ENCODE measurements at regions not wholly inside any gene's neighbourhood (a gene's known extent, or its start where the extent isn't known, plus 50 kb on each side); places are given as distances from the start of the nearest gene placed in this dataset.

DNA sequence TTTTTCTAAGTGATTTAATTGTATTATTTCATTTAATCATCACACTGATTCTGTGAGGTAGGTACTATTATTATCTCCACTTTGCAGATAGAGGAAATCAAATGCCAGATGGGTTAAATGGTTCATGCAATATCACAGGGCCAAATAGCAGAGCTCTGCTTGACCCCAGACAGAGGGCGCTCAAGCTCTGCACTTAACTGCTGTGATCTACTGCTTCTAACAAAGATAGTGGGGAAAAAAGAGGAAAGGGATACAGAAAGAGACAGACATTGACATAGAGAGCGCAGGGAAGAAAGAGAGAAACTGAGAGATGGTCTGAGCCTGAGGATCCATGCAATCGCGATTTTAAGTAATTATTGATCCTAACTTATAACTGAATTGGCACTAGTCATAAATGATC lies 279.1 kb upstream of the THRB start:
- DNase-seq, result no peak

DNA sequence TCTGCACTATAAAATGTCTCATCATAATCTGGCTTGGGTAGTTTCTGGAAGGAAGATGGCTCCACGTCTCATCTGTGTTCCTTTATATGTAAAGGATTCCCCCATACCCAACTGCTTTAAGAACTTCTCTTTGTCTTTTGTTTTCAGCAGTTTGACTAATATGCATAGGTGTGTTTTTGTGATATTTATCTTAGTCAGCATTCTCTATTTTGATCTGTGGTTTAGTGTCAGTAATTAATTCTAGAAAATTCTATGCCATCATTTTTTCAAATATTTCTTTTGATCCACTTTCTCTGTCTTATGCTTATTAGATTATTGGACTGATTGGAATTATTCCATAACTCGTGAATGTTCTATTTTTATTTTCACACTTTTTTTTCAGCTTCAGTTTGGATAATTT lies 286.3 kb upstream of the THRB start:
- DNase-seq, result no peak

DNA sequence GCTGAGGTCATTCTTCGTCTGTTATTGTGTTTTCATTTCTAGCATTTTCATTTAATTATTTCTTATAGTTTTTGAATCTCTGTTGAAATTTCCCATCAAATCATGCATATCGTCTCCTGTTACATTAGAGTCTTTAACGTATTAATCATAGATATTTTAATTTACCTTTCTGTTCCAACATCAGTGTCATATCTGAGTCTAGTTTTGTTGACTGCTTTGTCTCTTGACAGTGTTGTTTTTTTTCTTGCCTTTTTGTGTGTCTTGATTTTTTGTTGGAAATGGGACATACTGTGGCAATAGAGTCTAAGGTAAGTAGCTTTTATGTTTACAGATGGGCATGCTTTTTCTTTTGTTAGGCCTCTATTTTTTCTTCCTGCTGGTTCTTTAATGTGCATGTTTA lies 286.8 kb upstream of the THRB start:
- DNase-seq, result no peak

DNA sequence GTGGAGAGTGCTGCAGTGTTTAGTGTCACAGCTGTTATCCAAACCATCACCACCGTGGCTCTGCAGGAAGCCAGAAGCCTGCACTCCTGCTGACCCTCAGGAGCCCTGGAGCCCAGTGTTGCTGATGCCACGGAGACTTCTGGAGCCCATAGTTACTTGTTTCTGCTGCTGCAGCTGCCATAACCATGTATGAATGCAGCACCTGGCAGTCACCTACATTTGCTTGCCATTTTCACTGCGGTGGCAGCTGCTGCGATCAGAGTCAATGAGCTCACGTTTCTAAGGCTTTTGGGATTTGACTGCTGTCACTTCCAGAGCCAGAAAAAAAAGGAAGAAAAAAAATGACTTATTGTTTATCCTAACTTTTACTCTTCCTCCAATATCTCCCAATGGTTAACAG lies 299.2 kb upstream of the THRB start:
- DNase-seq, result no peak

DNA sequence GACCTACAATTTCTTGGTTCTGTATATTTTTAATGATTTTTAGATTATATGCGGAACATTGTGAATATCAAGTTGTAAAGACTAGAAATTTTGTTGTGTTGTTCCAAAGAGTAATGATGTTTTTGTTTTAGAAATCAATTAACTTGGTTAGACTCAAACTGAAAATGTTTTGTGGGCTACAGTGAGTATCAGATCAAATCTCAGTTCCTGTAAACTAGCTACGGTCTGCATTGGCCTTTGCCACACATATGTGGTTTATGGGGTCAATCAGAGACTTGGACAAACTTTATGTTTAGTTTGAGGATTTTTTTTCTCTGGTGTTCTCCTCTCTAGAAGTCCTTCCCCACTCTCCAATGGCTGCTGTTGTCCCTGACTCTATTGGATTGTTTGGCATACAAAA lies 308.0 kb upstream of the THRB start:
- DNase-seq, result no peak

DNA sequence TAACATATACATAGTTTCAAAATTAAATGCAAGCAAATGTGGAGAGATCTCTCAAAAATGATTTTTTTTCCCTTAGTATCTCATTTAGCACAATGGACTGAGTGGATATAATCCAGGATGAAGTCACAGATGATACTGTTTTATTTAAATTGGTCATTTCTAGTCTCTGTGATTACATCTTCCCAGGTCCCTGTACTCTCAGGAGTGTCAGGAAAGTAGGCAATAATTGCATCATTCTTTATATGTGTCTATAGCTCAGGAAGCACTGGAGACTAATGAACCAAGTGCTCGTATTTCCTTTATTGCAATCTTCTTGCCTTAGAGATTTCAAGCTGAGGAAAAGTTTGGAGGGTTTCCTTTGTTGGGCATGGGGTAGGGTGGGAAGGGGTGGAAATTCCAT lies 309.4 kb upstream of the THRB start:
- DNase-seq, result no peak

DNA sequence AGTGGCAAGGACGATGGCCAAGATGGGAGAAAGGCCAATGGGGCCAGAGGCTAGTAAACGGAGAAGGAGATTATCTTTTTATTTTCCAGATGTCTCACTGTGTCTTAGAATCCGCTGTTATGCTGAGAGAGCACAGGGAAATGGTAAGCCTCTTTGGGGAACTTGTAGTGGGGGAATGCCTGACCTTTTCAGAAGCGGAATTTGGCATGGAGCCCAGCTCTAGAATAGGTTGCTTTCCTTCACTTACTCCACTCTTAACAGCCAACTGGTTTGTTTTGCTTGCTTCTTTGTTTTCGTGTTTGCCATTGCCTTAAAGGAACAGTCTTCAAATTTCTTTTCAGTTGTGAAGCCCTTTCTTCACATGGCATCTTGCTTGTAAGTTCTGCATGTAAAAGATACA lies 316.2 kb upstream of the THRB start:
- DNase-seq, result no peak

DNA sequence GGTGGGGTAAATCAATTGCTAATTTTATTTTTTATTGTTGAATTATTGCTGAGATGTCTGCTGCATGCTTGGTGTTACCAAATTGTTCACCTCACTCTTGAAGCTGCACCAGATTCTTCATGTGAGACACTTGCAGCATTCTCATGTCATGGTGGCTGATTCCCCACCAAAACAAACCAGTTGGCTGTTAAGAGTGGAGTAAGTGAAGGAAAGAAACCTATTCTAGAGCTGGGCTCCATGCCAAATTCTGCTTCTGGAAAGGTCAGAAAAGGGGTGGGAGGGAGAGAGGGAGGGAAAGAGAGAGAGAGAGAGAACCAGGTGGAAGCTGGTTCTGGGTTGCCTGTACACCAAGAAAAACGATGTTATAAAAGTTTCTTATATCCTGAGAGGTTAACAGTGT lies 317.5 kb upstream of the THRB start:
- DNase-seq, result peak; percentile 4

DNA sequence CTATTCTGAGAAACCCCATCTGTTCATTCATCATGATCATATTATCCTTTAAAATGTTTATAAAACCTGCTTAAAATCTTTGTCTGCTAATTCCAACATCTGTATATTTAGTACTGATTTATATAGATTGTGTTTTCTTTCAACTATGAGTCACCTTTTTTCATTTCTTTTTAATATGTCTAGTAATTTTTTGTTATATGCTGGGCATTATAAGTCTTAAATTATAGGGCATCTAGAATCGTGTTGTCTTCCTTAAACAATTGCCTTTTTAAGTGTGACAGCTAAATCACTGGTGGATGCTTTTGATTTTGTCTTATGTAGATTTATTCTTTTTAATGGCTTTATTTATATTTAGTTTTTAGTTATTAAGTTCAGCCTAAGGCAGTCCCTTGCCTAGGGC lies 323.4 kb upstream of the THRB start:
- DNase-seq, result no peak

DNA sequence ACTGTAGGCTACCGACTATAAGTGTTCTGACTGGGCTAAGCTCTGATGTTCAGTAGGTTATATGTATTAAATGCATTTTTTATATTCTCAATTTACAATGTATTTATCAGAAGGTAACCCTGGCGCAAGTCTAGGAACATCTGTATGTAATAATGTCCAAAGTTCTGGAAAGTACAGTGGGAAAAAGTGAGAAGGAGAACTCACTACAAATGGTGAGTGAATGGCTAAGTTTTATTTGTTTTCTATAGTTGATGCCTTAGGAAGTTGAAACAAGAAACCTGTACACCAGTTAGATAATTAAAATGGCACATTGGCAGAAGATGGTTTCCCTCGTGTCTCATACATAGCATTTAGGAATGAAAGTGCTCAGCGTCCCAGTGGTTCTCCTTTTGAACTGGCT lies 333.4 kb upstream of the THRB start:
- DNase-seq, result no peak

DNA sequence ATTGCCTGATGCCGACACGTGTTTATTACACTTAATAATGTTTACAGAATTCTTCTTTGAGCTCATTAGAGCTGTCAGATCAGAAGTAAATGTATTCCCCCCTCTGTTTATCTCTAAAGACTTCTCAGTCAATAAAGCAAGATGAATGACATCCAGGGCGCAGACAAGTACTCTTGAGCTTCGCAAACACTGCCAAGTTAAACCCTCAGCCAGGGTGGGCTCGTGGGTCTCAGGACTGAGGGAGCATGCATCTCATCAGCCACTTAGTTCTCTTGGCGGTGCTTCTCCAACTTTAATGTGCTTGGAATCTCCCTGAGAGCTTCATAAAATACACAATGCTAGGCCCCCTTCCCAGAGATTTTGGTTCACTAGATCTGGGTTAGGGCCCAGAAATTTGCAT lies 333.9 kb upstream of the THRB start:
- peak; percentile 75 for DNase-seq

DNA sequence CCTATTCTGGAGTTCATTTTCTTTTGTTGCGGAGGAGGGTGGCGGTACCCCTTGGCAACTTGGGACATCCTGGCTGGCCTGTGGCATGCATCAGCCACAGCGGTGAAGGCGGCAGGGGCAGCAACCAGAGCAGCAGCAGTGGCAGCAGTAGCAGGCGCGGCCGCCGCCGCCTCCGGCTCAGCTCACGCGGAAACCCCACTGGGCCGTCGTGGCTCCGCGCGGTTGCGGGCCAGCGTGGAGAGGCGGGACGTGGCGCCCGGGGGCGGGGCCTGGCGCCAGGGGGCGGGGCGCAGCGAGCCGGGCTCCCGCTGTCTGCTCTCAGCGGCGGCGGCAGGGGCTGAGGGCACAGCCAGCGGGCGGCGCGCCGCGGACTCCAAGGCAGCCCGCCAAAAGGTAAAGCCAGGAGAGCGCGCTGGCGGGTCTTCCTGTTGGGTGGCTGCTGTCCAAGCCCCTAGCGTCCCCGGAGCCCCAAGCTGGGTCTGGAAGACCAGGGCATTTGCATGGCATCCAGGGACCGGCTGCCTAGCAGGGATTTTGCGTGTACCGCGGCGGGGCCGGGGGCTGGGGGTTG lies 334.4 kb upstream of the THRB start:
- DNase-seq, result peak; percentile 8

DNA sequence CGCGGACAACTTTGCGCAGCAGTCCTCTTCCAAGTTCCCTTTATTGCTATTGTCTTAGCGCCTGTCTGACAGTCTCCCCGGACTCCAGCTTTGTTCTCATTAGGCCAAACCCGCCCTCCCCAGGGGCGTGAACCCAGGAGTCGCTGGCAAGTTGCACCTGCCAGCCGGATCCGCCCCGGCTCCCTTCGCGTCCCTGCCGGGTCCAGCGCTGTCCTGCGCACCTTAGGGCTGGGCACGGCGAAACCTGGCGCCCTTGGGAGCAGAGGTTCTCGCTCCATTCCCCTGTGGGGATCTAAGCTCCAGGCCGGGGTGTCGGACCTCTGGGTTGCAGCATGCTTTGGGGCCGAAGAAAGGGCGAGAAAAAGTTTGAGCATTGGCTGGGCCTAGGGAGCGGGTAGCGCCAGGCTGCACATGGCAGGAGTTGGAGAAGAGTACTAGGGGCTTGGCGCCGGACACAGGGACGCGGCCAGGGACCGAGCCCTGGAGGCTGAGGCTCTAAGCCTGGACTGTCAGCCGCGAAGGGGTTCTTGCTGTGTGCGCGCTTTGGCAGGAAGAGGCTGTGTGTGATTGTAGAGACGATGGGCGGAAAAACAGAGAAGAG lies 335.1 kb upstream of the THRB start:
- DNase-seq, result no peak

DNA sequence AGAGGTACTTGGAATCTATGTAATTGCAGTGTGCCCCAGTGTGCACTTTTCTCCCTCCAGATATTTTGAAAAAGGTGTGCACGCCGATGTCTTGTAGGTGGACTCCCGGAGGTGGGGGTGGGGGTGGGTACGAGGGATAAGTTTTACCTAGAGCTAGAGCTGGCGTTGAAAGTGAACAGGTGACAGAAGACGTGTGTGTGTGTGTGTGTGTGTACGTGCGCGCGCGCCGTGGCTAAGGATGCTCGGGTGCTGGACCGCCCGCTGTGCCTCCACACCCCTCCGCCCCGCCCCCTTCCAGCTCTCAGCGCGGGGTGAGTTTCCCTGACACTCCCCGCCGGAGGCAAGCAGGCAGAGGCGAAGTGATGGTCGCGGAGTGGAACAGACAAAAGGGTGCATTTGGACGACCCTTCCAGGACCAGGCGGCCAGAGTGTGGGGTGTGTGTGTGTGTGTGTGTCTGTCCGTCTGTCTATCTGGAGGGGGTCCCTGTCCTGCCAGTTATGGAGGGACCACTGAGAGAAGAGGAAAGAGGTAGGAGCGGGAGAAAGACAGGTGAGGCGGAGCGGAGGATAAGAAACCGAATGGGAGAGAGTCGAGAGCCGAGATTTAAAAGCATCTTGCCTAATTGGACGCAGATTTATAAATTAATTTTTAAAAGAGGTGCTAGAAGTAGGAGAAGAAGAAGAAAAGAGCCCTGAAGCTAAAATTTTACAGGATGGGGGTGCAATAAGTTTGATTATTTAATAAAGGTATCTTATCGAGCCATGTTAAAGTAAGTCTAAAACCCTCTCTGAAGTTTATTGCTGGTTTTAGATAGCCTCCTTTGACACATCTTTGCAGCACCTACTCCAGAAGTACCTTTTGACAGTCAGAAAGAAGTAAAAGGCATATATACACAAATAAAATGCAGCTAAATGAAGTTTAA lies 335.8 kb upstream of the THRB start:
- no peak for DNase-seq

DNA sequence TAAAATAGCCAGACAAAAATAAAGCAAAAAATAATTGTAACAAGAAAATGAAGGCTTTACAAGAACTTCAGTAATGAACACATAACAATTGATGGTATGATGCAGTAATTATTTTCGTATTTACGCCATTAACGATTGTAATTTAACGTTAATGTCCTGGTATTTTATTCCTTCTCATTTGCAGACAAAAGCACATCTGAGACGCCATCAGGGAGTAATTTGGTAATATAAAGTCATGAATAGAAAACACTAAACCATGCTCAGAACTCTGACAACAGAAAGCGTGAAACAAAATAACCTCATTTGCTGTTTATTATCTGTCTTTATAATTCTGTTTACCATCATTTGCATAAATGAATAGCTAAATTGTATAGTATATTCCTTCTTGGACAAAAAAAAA lies 336.6 kb upstream of the THRB start:
- DNase-seq, result no peak

DNA sequence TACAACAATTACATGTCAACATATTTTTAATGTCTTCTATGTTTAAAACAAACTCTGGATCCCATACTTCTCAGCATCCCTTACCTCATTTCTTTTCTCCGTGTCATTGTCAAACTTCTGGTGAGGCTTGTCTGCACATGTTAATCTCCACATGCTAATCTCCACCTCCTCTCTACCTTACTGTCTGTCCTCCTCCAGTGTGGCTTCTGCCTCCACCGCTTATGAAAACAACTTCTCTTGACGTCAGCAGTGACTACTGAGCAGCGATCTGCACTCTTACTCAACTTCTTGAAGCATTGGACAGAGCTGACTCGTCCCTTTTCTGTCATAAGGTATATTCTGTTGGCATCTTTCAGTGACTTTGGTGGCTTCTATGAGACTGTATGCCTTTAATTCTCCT lies 338.2 kb upstream of the THRB start:
- no peak for DNase-seq

DNA sequence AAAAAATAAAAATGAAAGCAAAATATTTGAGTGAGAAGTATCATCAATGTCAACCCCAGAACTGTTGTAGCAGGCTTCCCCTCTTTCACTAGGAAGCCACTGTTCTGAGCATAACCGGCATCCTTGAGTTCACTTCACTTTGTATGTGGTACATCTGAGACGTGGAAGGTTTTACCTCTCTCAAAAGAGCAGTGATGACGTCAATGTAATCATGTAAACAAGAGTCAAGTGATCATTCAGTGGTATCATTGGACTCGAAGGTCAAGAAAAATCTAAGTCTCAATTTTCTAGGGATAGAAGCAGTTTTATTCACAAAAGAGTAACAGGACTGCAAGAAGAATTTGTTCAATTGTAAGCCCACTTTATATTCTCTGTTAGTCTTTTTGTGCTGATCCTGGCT lies 339.8 kb upstream of the THRB start:
- DNase-seq, result no peak

DNA sequence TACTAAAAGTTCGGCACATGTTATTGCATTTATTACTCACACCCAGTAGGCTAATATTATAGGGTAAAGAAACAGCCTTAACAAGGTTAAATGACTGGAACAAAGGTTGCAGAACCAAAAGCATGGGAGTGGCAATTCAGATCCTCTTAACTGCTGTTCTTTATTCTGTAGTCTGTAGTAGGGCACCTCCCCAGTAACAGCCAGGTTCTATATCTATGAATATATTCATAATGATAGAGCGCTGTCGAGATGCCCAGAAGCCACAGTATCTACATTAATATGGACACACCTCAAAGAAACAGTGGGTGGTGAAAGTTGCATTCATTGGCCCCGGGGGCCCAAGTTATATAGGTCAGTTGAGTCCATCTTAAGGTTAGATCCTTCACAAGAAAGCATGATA lies 340.9 kb upstream of the THRB start:
- no peak for DNase-seq

DNA sequence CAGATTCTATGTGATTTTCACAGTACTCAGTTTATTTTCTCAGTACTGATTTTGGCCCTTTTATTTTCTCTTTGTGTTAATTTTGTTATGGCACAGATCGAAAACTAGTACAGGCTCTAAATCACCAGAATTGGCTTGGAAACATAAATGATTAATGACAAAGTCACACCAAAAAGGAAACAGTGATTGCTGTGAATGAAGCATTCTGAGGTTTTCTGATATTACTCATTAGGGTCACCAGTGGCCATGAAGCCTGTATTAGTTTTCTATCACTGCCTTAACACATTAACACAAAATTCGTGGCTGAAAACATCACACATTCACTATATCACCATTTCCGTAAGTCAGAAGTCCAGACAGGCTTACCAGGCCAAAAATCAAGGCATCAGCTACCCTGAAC lies 343.0 kb upstream of the THRB start:
- DNase-seq, result no peak

DNA sequence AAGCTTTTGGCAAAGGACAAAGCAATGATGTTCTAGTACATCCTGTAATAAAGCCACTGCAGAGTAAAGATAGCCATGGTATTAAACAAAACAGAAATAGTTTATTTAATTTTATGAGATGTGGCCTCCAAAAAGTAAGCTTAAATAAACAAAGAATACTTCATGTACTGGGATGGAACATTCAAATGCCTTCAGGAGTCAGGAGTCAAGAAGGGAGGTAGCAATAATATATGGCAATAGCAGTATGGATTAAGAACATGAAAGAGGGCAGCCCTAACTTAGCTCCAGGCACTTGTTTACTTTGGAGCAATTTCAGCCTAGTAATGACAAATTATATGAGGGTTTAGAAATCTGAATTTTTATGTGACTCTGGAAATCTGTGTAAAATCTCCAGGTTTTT lies 343.9 kb upstream of the THRB start:
- no peak for DNase-seq

DNA sequence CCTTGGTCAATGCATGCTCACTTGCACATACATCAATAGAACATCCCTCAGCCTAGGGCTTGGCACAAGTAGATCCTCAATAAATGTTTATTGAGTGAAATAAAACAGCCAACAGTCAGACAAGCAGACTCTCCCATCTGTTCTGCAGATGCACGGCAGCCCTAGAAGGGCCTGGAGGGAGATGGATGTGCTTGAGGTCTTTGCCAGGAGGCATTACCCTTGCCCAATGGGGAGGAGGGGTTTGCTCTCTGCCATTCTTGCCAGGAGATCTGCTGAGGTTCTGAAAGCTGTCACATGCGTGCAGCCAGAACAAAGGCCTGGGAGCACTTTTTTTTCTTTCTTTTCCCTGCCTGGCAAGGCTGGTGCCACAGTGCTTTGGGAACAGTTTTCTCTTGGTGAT lies 349.3 kb upstream of the THRB start:
- DNase-seq, result no peak

DNA sequence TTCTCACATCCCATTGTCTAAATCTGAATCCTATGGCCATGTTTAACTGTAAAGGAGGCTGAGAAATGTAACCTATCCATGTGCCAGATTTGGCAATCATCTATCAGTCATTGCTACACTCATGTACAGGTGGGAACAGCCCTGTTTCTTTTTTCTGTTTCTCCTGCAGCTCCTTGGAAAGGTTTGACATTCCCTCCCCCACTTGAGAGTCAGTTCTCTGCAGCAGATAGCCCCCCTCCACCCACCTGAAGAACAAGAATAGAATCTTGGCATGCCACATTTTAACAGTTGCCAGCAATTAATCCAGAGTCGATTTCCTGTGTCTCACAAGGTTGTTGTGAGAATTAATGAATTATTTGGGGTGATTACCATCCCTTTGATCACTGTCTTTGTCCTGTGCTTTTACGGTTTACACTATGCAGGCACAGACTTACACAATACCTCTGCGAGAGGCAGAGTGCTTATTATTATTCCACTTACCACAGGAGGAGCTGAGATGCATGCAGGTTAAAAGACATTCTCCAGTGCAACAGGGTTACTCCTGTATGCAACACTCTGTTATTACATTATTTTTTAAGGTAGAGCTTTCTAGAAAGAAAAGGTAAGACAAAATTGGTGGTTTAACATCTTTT lies 351.0 kb upstream of the THRB start:
- no peak for DNase-seq

DNA sequence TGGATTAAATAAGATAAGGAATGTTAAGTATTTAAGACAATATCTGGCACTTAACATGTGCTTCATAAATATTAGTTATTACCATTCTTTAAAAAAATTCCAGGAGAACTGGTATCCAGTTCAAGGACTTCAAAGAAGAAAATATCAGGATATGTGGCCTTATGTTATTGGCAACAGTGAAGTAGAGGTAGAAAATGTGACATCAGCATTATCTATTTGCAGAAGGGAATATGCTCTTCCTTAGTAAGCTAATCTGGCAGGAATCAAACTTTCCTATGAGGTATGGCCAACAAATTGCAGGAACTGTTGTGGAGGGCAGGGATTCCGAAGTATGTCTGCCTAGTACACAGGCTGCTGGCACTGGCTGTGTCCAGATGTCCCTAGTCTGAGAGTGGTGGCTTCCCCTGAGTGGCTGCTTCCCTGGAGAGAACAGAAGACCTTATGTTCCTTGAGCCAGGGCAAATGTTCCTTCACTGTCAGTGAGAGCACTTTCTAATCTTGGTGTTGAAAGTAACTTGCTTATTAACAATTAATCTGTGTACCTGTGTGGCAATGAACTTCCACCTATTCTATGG lies 351.7 kb upstream of the THRB start:
- DNase-seq, result no peak

DNA sequence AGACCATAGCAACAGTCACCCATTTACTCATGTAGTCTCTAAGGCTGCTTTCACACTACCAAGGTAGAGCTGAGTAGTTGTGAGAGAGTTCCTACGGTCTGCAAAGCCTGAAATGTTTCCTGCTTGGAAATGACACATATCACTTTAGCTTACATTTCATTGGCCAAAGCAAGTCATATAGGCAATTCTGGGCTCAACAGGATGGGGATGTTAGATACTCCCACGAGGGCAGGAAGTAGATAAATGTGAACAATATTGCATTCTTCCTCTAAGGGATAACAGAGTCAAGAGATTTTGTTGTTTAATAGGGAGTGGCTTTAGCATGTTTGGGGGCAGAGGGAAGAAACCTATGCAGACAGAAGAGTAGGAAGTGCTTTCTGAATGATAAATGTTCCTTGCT lies 355.6 kb upstream of the THRB start:
- no peak for DNase-seq
